ENCODE measurements at regions not wholly inside any gene's neighbourhood (a gene's known extent, or its start where the extent isn't known, plus 50 kb on each side); places are given as distances from the start of the nearest gene placed in this dataset.

- no peak for DNase-seq
These were observed 524.7 kb upstream of the MCTP2 start for GRCh38 chr15:93706495-93707292.

GRCh38 chr15:93705753-93706455 is 525.5 kb upstream of the MCTP2 start:
- DNase-seq: no peak

GRCh38 chr15:93703092-93703739 is 528.1 kb upstream of the MCTP2 start:
- DNase-seq: no peak

GRCh38 chr15:93700051-93700450 is 531.3 kb upstream of the MCTP2 start:
- DNase-seq: no peak

- DNase-seq: no peak
These were observed 537.3 kb upstream of the MCTP2 start for GRCh38 chr15:93694033-93694432.

- DNase-seq: no peak
These were observed 547.7 kb upstream of the MCTP2 start for GRCh38 chr15:93683651-93684050.

GRCh38 chr15:93671387-93671943 is 559.9 kb upstream of the MCTP2 start:
- no peak for DNase-seq

- no peak for DNase-seq
These were observed 560.4 kb upstream of the MCTP2 start for GRCh38 chr15:93670931-93671330.

- no peak for DNase-seq
These were observed 567.0 kb upstream of the MCTP2 start for GRCh38 chr15:93664213-93664956.

GRCh38 chr15:93662162-93662885 is 569.0 kb upstream of the MCTP2 start:
- no peak for DNase-seq

GRCh38 chr15:93658026-93658816 is 569.2 kb upstream of the RGMA start:
- DNase-seq: no peak

- DNase-seq: no peak
These were observed 567.0 kb upstream of the RGMA start for GRCh38 chr15:93656041-93656440.

- DNase-seq: no peak
These were observed 560.8 kb upstream of the RGMA start for GRCh38 chr15:93649691-93650235.

- DNase-seq: no peak
These were observed 557.2 kb upstream of the RGMA start for GRCh38 chr15:93646193-93646592.

- DNase-seq: no peak
These were observed 556.6 kb upstream of the RGMA start for GRCh38 chr15:93645594-93645993.

- DNase-seq: no peak
These were observed 555.6 kb upstream of the RGMA start for GRCh38 chr15:93644595-93644994.

- DNase-seq: no peak
These were observed 551.5 kb upstream of the RGMA start for GRCh38 chr15:93640411-93640962.

GRCh38 chr15:93631958-93632618 is 543.1 kb upstream of the RGMA start:
- DNase-seq: no peak

GRCh38 chr15:93619597-93619996 is 530.6 kb upstream of the RGMA start:
- no peak for DNase-seq

GRCh38 chr15:93617443-93617842 is 528.4 kb upstream of the RGMA start:
- DNase-seq: no peak

Measured in amniotic stem cell (primary cell).